GM19043 (cell line): ENCODE measurements at regions not wholly inside any gene's neighbourhood (a gene's known extent, or its start where the extent isn't known, plus 50 kb on each side); places are given as distances from the start of the nearest gene placed in this dataset.

Source experiments
- ATAC-seq: cut with Tn5 transposase; IDR thresholded peaks from one replicate; pipeline ENCODE4 v1.9.1; 2021; ENCODE audit warnings: low read depth; ENCODE audit not compliant: unreplicated experiment

GRCh38 chr3:109532257-109533216 lies 195.2 kb upstream of the DPPA4 start:
- ATAC-seq, result no peak

DNA sequence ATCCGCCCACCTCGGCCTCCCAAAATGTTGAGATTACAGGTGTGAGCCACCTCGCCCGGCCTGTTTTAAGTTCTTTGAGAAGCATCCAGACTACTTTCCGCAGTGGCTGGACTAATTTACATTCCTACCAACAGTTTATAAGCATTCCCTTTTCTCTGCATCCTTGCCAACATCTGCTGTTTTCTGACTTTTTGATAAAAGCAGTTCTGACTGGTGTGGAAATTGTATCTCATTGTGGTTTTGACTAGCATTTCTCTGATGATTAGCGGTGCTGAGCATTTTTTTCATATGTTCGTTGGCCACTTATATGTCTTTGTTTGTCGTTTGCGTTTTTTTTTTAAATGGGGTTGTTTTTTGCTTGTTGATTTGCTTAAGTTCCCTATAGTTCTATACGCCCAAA lies 208.4 kb upstream of the DPPA4 start:
- no peak for ATAC-seq

DNA sequence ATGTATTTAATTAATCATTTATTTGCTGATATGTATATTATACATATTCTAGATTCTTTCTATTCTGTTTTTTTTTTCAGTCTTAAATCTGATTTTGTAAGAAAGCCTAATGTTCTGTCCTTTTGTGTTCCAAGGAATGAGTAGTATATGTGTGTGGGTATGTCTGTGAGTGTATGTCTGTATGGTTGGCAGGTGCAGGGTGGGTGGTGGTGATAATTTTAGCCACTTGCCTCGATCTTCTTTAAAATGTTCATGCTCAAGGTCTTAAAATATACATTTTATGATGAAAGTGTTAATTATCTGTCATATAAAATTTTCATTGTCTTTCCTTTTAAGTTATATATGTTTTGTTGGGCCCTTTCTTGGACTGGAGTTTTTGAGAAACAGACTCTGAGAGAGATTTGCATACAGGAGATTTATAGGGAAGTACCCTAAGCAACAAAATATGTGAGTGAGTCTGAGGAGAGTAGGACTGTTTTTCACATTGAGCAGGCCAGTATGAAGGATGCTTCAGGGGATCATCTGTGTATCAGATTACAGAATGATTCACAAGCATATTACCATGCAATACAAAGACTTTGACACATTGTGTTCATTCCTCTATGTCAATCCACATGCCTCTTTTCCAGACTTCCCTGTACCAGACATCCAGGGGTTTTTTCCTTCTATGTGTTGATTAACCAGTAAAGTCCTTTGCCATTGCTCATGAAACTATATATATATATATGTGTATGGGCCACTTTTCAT lies 211.0 kb upstream of the DPPA4 start:
- no peak for ATAC-seq

- ATAC-seq, result no peak
Observed at GRCh38 chr3:109553591-109554371, 216.4 kb upstream of the DPPA4 start.

DNA sequence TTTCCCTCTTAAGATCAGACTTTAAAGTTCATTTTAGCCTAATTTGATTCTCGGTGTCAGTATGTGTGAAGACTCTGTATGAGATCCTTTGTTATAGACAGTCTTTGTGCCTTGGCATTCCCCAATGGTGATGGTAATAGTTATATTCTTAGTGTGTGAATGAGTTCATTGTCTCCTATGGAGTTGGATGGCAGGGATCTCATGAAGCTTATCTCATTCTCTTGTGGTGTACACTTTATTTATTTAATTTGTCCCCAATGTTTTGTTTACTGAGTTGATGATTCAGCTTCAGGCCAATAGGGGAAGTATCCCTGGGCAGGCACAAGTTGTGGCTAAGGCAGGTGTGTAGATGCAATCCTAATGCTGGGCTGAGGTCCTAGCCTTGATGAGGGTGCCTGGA lies 222.0 kb upstream of the DPPA4 start:
- ATAC-seq, result no peak

GRCh38 chr3:109563149-109563548 lies 225.8 kb upstream of the DPPA4 start:
- ATAC-seq, result no peak

GRCh38 chr3:109569135-109569846 lies 231.9 kb upstream of the DPPA4 start:
- ATAC-seq, result no peak

GRCh38 chr3:109570408-109570807 lies 233.1 kb upstream of the DPPA4 start:
- no peak for ATAC-seq

- no peak for ATAC-seq
Observed at GRCh38 chr3:109572301-109572700, 235.0 kb upstream of the DPPA4 start.

- no peak for ATAC-seq
Observed at GRCh38 chr3:109596991-109597390, 259.6 kb upstream of the DPPA4 start.

- ATAC-seq, result no peak
Observed at GRCh38 chr3:109597444-109597843, 260.1 kb upstream of the DPPA4 start.

- no peak for ATAC-seq
Observed at GRCh38 chr3:109607897-109608296, 270.6 kb upstream of the DPPA4 start.

DNA sequence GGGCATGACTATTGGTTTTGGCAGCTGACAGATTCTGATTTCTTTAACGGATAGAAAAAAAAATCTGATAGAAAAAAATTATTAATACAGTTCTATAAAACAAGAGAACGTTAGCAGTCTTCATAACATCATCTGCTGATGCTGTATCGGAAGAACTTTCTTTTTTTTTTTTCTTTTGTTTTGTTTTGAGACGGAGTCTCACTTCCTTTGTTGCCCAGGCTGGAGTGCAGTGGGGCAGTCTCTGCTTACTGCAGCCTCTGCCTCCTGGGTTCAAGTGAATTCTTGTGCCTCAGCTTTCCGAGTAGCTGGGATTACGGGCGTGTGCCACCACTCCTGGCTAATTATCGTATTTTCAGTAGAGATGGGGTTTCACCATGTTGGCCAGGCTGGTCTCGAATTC lies 271.2 kb upstream of the DPPA4 start:
- ATAC-seq, result no peak

GRCh38 chr3:109618766-109619378 lies 281.5 kb upstream of the DPPA4 start:
- ATAC-seq, result no peak

DNA sequence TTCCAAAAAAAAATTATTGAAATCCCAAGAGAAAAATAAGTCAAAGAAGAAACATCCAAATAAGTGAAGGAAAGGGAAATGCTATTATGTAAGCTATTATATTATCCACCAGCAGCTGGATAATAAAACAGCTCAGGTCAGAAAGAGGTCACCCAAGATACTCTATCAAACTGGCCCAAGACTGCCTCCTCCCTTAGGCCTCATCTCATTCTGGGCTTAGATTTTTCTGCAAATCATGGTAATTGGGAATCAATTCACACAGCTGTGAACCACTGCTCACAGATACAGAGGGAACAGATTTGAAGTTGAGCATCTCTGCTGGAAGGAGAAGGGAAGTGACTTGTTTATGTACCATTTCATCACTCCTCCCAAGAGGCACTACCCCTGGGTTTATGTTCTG lies 294.6 kb upstream of the DPPA4 start:
- no peak for ATAC-seq

- ATAC-seq, result no peak
Observed at GRCh38 chr3:109640146-109640652, 302.9 kb upstream of the DPPA4 start.

DNA sequence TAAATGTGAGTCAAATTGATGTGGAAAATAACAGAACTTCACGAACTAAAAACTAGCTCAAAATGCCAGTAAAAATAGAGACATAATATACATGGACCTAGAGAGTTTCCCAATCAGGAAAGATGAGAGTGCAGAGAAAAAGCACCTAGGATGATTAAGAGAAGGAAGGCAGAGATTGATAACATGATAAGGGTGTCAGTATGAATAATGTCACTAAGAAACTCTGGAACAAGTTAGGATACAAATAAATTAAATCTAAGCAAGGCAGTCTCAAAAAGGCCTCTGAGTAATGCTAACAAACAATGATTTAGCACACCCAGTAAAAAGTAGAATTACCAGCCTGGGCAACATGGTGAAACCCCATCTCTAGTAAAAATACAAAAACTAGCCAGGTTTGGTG lies 304.7 kb upstream of the DPPA4 start:
- ATAC-seq, result no peak

GRCh38 chr3:109643590-109643989 lies 306.2 kb upstream of the DPPA4 start:
- no peak for ATAC-seq

DNA sequence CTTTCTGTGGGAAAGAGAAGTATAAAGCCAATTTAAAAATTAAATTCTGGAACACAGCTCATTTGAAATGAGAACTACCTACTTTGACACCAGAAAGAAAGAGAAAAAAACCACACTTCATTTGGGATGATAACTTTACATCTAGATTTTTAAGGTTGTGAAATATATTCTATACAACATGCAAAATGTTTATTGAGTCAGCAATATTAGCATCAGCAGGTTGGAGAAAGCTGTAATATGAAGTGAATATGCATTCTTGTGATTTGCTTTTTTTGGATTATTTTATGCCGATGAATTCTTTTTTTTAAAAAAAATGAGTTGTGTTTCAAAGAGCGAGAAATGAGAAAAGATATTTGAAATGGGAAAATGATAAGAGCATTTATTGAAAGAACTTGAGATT lies 307.0 kb upstream of the DPPA4 start:
- no peak for ATAC-seq

DNA sequence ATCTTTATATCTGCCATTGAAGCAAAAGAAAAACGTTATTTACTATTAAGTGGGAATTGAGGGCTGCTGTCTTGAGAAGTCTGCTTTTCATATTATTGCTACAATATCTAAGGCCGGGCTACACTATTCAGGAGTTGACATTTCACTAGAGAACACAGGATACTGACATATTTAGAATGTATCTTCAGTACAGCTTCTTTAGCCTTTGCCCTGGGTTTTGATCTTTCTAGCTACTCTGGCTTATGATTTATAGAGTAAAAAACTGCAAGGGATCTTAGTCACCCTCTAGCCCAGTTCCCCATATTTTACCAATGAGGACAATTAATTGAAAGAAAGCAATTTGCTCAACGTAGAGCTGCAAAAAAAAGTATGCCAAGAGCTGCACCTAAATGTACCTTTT lies 307.4 kb upstream of the DPPA4 start:
- no peak for ATAC-seq
